ENCODE measurements at regions not wholly inside any gene's neighbourhood (a gene's known extent, or its start where the extent isn't known, plus 50 kb on each side); places are given as distances from the start of the nearest gene placed in this dataset.

DNA sequence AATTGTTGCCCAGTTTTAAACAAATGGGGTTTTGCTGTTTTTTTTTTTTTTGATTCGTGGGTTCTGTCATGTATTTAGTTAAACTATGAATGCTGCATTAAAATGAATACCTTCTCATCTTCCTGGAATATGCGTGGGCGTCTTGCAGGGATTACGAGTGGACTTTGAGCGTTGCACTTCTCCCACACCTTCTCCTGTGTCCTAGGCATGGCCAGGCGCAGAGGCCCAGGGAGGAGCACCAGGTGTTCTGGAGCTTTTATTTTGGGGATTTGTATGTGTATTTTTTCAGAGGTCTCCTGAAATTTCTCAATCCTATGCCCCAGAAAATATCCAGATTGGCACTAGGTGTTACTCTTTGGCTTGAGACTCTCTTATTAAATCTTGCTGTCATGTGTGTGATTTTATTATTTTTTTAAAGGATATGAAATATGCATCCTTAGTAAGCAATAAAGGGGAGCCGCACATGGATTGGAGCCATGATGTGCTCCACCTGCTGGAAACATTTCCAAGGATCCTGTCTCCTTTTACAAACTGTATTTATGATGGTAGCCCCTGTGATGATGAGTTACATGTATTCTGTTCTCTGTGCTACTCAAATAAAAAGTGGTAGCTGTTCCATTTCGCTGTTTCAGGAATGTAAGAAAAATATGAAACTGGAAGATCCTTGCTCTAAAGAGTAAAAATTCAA lies 482.2 kb upstream of the KLF6 start:
- 39 to 40% methylated on average over 8 of the region's 8 CpGs for WGBS, 2 experiments (ENCODE audit: low coverage in 1 of 2, low lambda C conversion rate in 2 of 2, missing lambda C conversion rate in 2 of 2)
- TF ChIP-seq EZH2 (IDR thresholded peaks at IDR 0.05; ENCODE audit: insufficient read depth, poor library complexity, severe bottlenecking) = no peak
- Histone ChIP-seq H3K9me3 (ENCODE audit: low read depth) (no peaks in the 10 kb centered on the region), H3K4me3 (no peak overlapping the region), H3K79me2 (ENCODE audit: insufficient read depth) (no peaks in the 10 kb centered on the region), H3K27ac (peak overlapping the region; percentile 11; the same call in 1 of the 2 replicates), H3K36me3 (ENCODE audit: low read depth) (no peaks in the 10 kb centered on the region), H3K9me2 (ENCODE audit: insufficient read depth) (no peaks in the 10 kb centered on the region), H3K4me1 (ENCODE audit: insufficient read depth) (peaks cover 32% of the 10 kb centered on the region), H3K4me2 (ENCODE audit: unreplicated experiment) (no peak overlapping the region), H3K9ac (no peak overlapping the region), H2AFZ (no peak overlapping the region), H3F3A (ENCODE audit: insufficient read depth) (peaks cover 23% of the 10 kb centered on the region), H3K27me3 (replicated peaks; ENCODE audit: insufficient read depth) (no peaks in the 10 kb centered on the region), H4K20me1 (ENCODE audit: insufficient read depth) (no peaks in the 10 kb centered on the region)
- no peak for DNase-seq
- in situ Hi-C loops (cut with MboI) = no loop called here

DNA sequence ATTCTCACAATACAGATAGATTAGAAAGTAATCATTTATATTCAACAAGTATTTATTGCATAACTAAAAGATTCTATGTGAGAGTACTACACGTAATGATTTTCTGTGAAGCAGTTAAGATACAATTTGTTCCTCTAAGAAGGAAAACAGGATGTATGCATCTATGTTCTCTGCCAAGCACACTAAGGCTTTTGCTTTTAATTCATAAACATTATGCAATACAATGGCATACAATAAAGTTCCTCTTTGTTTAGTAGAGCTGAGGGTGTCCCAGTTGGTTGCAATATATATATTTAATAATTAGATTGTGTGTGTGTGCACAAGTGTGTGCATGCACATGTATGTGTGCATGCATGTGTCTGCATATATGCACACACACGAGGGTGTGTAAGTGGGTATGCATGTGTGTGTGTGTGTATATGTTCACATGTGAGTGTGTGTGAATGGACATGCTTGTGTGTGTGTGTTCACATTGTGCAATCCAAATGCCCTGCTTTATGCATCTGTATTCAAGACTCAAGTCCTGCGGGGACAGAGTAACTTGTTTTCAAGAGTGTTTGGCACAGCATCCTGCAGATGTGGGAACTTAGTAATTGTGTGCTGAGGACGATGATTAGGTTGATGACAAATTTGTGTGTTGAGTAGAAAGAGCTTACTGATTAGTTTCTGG lies 481.5 kb upstream of the KLF6 start:
- H3K9me2 ChIP-seq (ENCODE audit: insufficient read depth) = no peaks in the 10 kb centered on the region
- TF ChIP-seq EZH2phosphoT487 (IDR thresholded peaks at IDR 0.05; ENCODE audit: insufficient read depth, low read depth) (no peak), EZH2 (IDR thresholded peaks at IDR 0.05; ENCODE audit: insufficient read depth, poor library complexity, severe bottlenecking) (no peak)
- no peak overlapping the region for H3K9ac ChIP-seq
- H3K27me3 ChIP-seq (replicated peaks; ENCODE audit: insufficient read depth) = no peaks in the 10 kb centered on the region
- WGBS, 2 experiments (ENCODE audit: low coverage in 1 of 2, low lambda C conversion rate in 2 of 2, missing lambda C conversion rate in 2 of 2) = 32 to 34% methylated on average over 4 of the region's 4 CpGs
- in situ Hi-C loops (cut with MboI) = no loop called here
- no peak overlapping the region for H2AFZ ChIP-seq
- H3K4me2 ChIP-seq (ENCODE audit: unreplicated experiment) = no peak overlapping the region
- H3K4me1 ChIP-seq (ENCODE audit: insufficient read depth) = peaks cover 32% of the 10 kb centered on the region
- peak; percentile 73 for DNase-seq
- no peaks in the 10 kb centered on the region for H3K9me3 ChIP-seq (ENCODE audit: low read depth)
- peaks cover 23% of the 10 kb centered on the region for H3F3A ChIP-seq (ENCODE audit: insufficient read depth)
- H3K27ac ChIP-seq = no peak overlapping the region
- H3K36me3 ChIP-seq (ENCODE audit: low read depth) = no peaks in the 10 kb centered on the region
- H3K4me3 ChIP-seq = no peak overlapping the region
- H4K20me1 ChIP-seq (ENCODE audit: insufficient read depth) = no peaks in the 10 kb centered on the region
- H3K79me2 ChIP-seq (ENCODE audit: insufficient read depth) = no peaks in the 10 kb centered on the region

DNA sequence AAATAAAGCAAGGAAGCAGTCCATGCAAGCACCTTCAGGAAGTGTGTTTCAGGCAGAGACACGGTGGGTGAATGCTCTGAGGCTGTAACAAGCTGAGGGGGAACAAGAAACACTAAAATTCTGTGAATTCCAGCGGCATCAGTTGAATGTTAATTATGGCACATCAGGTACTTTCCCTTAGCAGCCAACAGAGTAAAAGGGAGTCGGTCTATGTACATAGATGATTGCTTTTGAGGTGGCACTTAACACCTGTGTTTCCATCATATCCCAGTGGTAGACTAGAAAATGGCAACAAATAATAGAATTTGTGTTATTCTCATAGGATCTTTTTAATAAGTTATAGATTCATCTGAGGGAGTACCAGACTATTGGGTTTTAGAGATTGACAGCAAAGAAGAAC lies 481.0 kb upstream of the KLF6 start:
- 97 to 99% methylated on average over 3 of the region's 3 CpGs for WGBS, 2 experiments (ENCODE audit: low coverage in 1 of 2, low lambda C conversion rate in 2 of 2, missing lambda C conversion rate in 2 of 2)
- Histone ChIP-seq H3F3A (ENCODE audit: insufficient read depth) (peaks cover 23% of the 10 kb centered on the region), H3K79me2 (ENCODE audit: insufficient read depth) (no peaks in the 10 kb centered on the region), H3K36me3 (ENCODE audit: low read depth) (no peaks in the 10 kb centered on the region), H3K4me3 (no peak overlapping the region), H3K27me3 (replicated peaks; ENCODE audit: insufficient read depth) (no peaks in the 10 kb centered on the region), H2AFZ (no peak overlapping the region), H3K9me2 (ENCODE audit: insufficient read depth) (no peaks in the 10 kb centered on the region), H3K4me2 (ENCODE audit: unreplicated experiment) (no peak overlapping the region), H3K9me3 (ENCODE audit: low read depth) (no peaks in the 10 kb centered on the region), H4K20me1 (ENCODE audit: insufficient read depth) (no peaks in the 10 kb centered on the region), H3K4me1 (ENCODE audit: insufficient read depth) (peaks cover 31% of the 10 kb centered on the region), H3K9ac (no peak overlapping the region), H3K27ac (no peak overlapping the region)
- DNase-seq = no peak
- in situ Hi-C loops (cut with MboI) = no loop called here
- TF ChIP-seq EZH2 (IDR thresholded peaks at IDR 0.05; ENCODE audit: insufficient read depth, poor library complexity, severe bottlenecking) (no peak), EZH2phosphoT487 (IDR thresholded peaks at IDR 0.05; ENCODE audit: insufficient read depth, low read depth) (no peak)

DNA sequence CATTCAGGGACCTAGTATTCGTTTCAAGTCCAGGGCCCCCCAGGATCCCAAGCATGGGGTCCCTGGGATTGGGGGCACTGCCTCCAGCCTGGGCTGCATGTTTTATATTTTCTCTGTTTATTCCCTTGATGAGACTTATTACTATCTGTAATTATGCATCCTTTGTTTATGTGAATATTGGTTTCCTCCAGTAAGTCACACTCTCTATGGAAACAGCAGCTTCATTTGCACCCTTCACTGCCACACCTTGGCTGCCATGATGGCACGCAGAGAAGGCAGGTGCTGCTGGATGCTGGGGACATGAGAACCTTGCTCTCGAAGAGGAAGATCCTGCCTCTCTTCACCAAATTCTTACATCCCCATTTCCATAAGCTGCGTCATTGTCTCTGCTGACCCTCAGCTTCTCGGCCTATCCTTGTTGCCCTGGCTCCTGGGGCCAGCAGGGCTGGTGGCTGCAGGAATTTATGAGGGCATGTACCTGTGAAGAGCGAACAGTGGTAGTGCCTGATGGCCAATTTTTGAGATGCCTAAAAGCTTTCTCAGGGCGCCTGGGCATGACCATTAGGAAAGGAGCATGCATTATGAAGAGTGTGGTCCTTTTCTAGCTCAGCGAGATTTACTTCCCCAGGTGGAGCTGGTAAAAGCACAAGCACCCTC lies 479.3 kb upstream of the KLF6 start:
- Histone ChIP-seq H3F3A (ENCODE audit: insufficient read depth) (peaks cover 13% of the 10 kb centered on the region), H4K20me1 (ENCODE audit: insufficient read depth) (no peaks in the 10 kb centered on the region), H3K27me3 (replicated peaks; ENCODE audit: insufficient read depth) (no peaks in the 10 kb centered on the region), H2AFZ (no peak overlapping the region), H3K4me3 (no peak overlapping the region), H3K9ac (no peak overlapping the region), H3K36me3 (ENCODE audit: low read depth) (no peaks in the 10 kb centered on the region), H3K4me1 (ENCODE audit: insufficient read depth) (peaks cover 25% of the 10 kb centered on the region), H3K9me3 (ENCODE audit: low read depth) (no peaks in the 10 kb centered on the region), H3K9me2 (ENCODE audit: insufficient read depth) (no peaks in the 10 kb centered on the region), H3K79me2 (ENCODE audit: insufficient read depth) (no peaks in the 10 kb centered on the region), H3K27ac (no peak overlapping the region), H3K4me2 (ENCODE audit: unreplicated experiment) (no peak overlapping the region)
- DNase-seq = no peak
- 84 to 86% methylated on average over 8 of the region's 8 CpGs for WGBS, 2 experiments (ENCODE audit: low coverage in 1 of 2, low lambda C conversion rate in 2 of 2, missing lambda C conversion rate in 2 of 2)
- TF ChIP-seq EZH2phosphoT487 (IDR thresholded peaks at IDR 0.05; ENCODE audit: insufficient read depth, low read depth) = no peak
- no peak for TF ChIP-seq EZH2 (IDR thresholded peaks at IDR 0.05; ENCODE audit: insufficient read depth, poor library complexity, severe bottlenecking)
- in situ Hi-C loops (cut with MboI) = no loop called here
